ENCODE measurements at regions not wholly inside any gene's neighbourhood (a gene's known extent, or its start where the extent isn't known, plus 50 kb on each side); places are given as distances from the start of the nearest gene placed in this dataset.

DNA sequence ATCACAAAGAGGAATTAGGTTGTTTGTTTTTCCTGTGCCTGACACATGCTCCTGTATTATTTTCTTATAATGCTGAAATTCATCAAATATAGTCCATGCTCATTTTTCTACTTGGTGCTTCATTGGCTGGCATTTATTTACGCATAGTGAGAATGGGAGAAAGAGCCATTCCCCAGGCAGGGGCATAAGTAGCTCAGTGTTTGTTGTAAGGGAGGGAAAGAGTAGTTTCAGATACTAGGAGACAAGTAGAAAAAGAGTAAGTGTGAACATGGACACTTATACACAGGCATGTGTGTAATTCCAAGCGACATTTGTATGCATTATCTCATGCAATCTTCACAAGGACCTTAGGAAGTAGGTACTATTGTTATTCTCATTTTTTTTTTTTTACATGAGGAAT is 111.9 kb upstream of the UGP2 start:
- TF ChIP-seq, protein P1, sequence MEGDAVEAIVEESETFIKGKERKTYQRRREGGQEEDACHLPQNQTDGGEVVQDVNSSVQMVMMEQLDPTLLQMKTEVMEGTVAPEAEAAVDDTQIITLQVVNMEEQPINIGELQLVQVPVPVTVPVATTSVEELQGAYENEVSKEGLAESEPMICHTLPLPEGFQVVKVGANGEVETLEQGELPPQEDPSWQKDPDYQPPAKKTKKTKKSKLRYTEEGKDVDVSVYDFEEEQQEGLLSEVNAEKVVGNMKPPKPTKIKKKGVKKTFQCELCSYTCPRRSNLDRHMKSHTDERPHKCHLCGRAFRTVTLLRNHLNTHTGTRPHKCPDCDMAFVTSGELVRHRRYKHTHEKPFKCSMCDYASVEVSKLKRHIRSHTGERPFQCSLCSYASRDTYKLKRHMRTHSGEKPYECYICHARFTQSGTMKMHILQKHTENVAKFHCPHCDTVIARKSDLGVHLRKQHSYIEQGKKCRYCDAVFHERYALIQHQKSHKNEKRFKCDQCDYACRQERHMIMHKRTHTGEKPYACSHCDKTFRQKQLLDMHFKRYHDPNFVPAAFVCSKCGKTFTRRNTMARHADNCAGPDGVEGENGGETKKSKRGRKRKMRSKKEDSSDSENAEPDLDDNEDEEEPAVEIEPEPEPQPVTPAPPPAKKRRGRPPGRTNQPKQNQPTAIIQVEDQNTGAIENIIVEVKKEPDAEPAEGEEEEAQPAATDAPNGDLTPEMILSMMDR (IDR thresholded peaks at IDR 0.05), result no peak
- TF ChIP-seq, protein P2, sequence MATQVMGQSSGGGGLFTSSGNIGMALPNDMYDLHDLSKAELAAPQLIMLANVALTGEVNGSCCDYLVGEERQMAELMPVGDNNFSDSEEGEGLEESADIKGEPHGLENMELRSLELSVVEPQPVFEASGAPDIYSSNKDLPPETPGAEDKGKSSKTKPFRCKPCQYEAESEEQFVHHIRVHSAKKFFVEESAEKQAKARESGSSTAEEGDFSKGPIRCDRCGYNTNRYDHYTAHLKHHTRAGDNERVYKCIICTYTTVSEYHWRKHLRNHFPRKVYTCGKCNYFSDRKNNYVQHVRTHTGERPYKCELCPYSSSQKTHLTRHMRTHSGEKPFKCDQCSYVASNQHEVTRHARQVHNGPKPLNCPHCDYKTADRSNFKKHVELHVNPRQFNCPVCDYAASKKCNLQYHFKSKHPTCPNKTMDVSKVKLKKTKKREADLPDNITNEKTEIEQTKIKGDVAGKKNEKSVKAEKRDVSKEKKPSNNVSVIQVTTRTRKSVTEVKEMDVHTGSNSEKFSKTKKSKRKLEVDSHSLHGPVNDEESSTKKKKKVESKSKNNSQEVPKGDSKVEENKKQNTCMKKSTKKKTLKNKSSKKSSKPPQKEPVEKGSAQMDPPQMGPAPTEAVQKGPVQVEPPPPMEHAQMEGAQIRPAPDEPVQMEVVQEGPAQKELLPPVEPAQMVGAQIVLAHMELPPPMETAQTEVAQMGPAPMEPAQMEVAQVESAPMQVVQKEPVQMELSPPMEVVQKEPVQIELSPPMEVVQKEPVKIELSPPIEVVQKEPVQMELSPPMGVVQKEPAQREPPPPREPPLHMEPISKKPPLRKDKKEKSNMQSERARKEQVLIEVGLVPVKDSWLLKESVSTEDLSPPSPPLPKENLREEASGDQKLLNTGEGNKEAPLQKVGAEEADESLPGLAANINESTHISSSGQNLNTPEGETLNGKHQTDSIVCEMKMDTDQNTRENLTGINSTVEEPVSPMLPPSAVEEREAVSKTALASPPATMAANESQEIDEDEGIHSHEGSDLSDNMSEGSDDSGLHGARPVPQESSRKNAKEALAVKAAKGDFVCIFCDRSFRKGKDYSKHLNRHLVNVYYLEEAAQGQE (IDR thresholded peaks at IDR 0.05), result no peak
- TF ChIP-seq SMC3 (IDR thresholded peaks at IDR 0.05) (no peak), RCOR1 (IDR thresholded peaks at IDR 0.05; ENCODE audit: low read depth, low read length) (no peak), KDM1A (IDR thresholded peaks at IDR 0.05; ENCODE audit: low read depth) (no peak), EP300 (IDR thresholded peaks at IDR 0.05) (no peak), CHD4 (IDR thresholded peaks at IDR 0.05; ENCODE audit: borderline replicate concordance) (no peak), CEBPB (IDR thresholded peaks at IDR 0.05) (no peak), HDAC2 (IDR thresholded peaks at IDR 0.05) (no peak), KDM5A (IDR thresholded peaks at IDR 0.05) (no peak), POLR2A (IDR thresholded peaks at IDR 0.05; ENCODE audit: low read length) (no peak), BHLHE40 (IDR thresholded peaks at IDR 0.05; ENCODE audit: low read depth, low read length) (no peak)
- TF ChIP-seq, protein P3, sequence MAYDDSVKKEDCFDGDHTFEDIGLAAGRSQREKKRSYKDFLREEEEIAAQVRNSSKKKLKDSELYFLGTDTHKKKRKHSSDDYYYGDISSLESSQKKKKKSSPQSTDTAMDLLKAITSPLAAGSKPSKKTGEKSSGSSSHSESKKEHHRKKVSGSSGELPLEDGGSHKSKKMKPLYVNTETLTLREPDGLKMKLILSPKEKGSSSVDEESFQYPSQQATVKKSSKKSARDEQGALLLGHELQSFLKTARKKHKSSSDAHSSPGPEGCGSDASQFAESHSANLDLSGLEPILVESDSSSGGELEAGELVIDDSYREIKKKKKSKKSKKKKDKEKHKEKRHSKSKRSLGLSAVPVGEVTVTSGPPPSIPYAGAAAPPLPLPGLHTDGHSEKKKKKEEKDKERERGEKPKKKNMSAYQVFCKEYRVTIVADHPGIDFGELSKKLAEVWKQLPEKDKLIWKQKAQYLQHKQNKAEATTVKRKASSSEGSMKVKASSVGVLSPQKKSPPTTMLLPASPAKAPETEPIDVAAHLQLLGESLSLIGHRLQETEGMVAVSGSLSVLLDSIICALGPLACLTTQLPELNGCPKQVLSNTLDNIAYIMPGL (CRISPR knock-in tag; IDR thresholded peaks at IDR 0.05; ENCODE audit: borderline replicate concordance), result no peak
